GM18505 (cell line): ENCODE measurements at regions not wholly inside any gene's neighbourhood (a gene's known extent, or its start where the extent isn't known, plus 50 kb on each side); places are given as distances from the start of the nearest gene placed in this dataset.
"Not testable (repeated sequence)": the region's sequence is repeated elsewhere in the genome, so short reads cannot be mapped to it uniquely, and the experiment has no call there.

Experiments
- ATAC-seq: cut with Tn5 transposase; IDR thresholded peaks from one replicate; pipeline ENCODE4 v1.9.1; 2021; ENCODE audit not compliant: unreplicated experiment
- POLR2A ChIP-seq: IDR thresholded peaks from 4 replicates; pipeline ENCODE4 v1.6.1; 2011; ENCODE audit warnings: borderline replicate concordance; ENCODE audit not compliant: insufficient read depth, insufficient read length; ENCODE audit errors: extremely low read depth

DNA sequence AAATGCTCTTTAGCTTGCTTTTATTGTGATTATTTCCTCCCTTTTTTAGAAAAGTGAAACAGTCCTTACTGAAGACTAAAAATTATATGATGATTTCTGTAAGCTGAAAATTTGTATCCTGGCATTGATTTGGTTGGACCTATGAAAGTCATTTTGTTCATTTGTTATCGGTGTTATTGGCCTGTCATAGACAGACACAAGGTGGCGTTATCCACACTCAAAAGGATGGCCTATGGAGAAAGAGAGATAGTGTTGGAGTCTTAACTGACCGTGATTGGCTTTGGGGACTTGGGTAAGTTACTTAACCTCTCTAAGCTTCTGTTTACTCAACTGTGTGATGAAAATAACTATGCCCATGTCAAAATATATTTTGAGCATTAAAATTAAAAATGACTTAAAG lies 203.6 kb upstream of the CHODL start:
- TF ChIP-seq POLR2A = no peak
- no peak for ATAC-seq

DNA sequence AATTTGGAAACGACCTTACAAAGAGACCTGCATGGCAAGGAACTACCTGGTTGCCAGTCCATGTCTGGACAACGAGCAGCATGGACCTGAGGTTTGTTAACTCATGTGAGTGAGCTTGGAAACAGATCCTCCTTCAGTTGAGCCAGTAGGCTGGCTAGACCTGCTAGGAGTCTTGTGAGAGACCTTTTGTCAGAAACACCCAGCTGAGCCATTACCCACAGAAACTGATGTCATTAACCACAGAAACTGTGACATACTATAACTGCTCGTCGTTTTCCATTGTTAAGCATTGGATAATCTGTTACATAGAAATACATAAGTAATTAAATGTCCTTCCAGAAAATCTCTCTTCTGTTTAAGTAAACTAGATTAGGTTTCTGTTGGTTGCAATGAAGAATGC lies 211.1 kb upstream of the C21orf91 start:
- ATAC-seq = no peak
- no peak for TF ChIP-seq POLR2A

DNA sequence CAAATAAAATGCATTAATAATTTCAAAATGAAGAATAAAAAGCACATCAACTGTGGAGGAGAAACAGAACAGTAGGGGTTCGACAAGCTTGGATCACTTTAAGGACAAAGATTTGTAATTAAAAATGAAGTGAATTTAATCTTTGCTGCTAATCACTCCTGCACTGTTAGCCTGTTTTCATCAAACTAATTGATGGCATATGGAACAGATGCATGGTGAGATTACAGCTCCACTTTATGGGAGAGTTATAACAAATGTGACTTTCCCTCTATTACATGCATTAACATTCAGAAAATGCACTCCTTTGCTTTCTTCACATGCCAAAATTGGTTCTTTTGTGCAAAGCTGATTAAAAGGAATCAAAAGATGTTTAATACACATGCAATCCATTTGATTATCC lies 207.2 kb upstream of the C21orf91 start:
- TF ChIP-seq POLR2A = no peak
- no peak for ATAC-seq

DNA sequence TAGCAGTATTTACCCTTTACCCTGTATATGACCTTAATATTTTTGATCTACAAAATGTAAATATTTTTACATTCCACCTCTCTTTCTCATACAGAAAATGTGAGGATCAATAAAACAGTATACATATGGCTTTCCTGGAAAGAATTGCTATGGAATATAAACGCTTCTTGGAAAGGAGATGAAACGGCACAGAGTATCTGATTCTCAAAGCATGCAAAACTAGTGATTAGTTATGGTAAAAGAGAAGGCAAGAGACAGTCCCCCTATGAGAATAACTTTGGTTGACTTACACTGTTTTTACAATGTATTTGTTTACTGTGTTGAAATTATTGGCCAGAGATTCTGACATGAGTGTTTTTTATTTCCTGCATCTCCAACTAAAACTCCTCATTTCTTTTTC lies 204.6 kb upstream of the C21orf91 start:
- no peak for TF ChIP-seq POLR2A
- ATAC-seq = no peak

DNA sequence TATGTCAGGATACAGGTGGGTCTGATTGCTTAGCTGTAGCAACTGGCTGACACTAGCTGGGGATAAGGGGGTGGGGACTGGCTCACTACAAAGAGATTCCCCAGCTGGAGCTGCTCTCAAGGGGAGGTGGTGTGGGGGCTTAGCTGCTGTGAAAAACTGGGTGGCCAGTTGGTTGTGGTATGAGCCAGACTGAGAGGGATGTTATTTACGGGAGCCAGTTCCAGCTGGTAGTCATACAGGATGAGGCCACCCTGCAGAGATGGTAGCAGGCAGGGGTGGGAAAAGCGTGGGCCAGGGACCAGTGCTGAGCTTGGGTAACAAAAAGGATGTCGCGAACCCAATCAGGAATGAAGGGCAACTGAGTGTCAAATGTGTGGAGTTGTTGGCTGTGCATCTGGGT lies 204.0 kb upstream of the C21orf91 start:
- TF ChIP-seq POLR2A = no peak

DNA sequence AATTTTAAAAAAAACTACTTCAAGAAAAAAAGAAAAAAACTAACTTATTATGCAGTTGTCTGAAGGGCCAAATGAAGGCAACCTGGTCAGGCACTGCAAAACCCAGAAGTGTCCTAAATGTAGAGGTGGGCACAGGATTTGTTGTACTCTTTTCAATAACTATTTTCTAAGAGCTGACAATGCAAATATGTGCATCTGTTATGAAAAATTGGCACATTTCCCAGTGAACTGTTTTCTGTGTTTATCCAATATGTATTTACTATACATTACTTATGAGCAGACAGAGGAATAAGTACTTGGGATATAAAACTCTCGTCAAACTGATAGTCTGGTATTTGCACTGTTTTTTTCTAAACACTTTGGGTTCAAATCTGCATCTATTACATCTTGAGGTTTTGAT lies 188.0 kb upstream of the C21orf91 start:
- ATAC-seq = no peak
- no peak for TF ChIP-seq POLR2A

More for the DNA sequence above, 204.0 kb upstream of the C21orf91 start:
- no peak for ATAC-seq

DNA sequence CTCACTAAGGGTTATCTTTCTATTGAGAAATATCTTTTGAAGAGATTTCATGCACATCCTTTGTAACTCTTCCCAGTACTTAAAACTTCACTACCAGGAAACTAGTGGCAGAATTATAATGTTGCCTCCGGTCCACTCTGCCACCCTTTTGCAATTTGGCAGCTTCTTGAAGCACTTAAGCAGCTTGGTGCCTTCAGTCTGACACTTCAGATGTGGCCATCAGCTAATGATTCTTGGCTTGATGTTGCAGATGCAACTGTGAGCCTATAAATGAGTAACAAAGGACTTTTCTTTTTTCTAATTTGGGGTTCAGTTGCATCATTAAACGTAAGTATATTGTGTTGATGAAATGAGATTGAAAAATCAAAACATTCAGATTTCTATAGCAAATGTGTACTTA lies 187.5 kb upstream of the C21orf91 start:
- TF ChIP-seq POLR2A = no peak
- ATAC-seq = no peak

DNA sequence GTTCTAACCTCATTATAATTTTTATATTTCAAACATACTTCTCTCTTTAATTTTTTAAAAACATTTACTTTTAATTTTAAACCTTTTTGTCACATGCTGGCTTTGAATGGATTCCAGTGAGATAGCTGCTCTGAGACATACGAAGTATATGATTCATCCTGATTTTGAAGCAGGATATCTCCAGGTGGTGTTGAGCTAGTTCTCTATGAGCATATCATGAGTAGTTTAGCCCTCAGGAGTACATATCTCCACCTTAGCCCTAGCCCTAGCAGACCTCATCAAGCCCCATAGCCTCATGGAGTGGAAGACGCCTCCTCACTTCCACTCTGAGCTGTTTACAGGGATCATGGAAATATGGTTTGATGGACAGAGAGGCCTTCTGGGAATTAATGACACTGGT lies 183.2 kb upstream of the C21orf91 start:
- TF ChIP-seq POLR2A = no peak
- no peak for ATAC-seq

DNA sequence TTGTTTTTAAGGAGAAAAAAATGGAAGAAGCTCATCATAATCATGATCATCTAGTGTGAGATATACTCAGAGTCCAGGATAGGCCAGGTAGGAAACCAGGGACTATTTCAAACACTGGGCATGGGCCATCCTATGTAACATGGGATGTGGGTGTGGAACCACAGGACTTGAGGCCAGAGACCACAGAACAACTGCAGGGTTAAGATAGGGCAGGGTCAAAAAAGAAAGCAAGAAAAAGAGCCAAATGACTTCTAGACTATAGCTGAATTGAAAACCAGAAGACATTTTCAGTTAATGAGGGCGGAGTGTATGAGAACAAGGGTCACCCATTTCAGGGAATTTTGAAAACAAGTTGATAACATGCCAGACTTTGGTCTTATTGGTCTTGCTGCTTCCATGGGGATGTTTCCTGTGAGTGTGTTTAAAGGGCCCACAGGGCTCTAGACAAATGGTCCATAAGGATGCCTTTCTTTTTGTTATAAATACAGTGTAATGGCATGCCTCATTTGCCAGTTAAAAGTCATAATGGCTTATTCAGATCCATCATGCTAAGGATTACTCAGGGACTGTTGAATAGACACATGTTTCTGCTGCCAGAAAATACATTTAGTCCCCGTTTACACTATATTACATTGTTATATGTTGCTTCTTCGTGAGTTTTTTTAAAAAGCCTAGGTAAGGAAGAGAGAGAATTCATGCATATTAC lies 182.0 kb upstream of the C21orf91 start:
- no peak for ATAC-seq
- no peak for TF ChIP-seq POLR2A

DNA sequence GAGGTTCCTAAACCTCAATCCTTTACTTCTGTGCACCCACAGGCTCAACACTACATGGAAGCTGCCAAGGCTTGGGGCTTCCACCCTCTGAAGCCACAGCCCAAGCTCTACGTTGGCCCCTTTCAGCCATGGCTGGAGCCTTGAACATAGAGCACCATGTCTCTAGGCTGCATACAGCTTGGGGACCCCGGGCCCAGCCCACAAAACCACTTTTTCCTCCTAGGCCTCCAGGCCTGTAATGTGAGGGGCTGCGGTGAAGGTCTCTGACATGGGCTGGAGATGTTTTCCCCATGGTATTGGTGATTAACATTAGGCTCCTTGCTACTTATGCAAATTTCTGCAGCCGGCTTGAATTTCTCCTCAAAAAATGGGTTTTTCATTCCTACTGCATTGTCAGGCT lies 179.4 kb upstream of the C21orf91 start:
- not testable (repeated sequence) for ATAC-seq

DNA sequence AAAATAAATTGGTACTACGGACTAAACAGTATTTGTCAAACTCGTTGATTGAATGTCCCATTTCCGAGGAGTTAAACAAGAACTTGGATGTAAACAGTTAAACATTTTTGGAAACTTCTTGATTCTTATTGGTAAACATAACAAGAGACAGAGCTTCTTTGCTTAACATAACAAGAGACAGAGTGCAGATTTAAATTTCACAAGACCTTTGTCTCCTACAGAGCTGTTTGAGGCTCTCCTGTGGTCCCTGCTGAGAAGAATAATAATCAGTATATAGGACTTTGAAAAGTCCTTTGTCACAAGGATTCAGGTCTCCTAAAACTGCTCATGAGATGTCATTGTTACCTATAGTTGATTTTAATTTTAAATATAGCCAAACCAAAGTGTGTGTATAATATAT lies 170.6 kb upstream of the C21orf91 start:
- no peak for ATAC-seq
- TF ChIP-seq POLR2A = no peak

DNA sequence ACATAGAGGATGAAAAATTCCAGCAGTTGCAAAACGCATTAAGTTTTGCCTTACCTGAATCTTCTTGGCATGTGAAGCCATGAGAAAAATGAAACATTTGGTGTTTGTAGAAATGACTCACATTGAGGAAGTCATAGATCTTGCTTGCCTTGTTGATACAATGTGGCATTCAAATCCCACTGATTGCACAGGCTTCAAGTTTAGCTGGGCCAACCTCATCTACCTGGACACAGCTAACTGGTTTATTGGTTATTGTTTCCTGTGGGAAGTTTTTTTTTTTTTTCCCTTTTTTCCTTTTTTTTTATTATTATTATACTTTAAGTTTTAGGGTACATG lies 168.9 kb upstream of the C21orf91 start:
- ATAC-seq = no peak
- TF ChIP-seq POLR2A = no peak

DNA sequence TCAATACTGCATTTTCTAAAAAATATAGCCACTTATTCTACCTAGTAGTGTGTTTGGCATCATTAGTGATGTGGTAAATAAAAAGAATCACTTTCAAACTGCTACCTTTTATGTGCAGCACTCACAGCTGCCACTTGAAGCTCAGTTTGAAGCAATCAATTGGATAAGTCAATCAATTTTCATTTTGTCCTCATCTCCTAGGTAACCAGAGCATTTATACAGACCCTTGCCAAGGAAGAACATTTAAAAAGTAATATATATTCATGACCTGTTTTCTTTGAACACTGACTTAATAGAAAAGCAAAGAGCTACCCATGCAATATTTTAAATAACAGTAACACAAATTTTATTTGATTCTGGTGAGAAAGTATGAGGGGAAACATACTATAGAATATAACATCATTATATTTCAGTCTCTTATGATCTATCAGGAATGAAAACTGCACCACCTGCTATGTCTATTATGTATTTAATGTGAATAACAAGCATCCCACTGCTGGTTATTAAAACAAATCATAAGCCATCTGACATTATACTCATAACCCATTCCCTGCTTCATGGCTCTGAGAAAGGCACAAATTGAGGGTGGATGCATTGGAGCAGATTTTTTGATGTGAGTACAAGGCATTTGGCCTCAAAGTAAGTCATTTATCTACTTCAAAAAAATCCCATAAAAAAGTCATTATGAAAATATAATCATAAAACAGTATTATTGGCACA lies 168.4 kb upstream of the C21orf91 start:
- TF ChIP-seq POLR2A = no peak
- no peak for ATAC-seq

DNA sequence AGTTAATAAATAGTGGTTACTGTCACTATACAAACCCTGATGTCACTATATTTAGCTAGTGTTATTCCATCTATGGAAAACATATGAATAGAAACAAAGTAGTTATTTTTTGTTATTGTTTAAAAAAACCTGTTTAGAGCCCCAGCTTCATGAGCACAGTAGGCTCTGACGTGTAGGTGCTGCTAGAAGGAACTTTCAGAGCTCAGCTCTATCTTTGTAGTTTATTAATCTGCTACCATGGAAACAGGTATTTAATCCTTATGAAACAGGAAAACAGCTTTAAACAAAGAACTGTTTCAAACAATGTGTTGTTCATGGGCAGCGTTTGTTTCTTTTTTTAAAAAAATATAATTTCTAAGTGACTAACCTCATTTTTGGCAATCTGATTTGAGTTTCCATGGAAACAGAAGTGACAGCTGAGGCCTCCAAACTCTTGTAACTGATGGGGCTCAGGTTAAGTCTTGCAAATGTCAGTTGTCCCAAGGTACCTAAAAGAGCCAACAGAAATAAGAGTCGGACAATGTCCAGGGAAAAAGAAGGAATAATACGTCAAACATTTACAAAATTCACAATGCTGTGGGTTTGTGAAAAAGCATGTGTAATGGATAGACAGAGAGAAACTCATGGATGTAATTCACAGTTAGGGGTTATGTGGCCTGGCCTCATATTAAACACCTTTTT lies 162.0 kb upstream of the C21orf91 start:
- no peak for TF ChIP-seq POLR2A
- no peak for ATAC-seq
